Suprapubic skin (tissue), 4 donors: ENCODE measurements at regions not wholly inside any gene's neighbourhood (a gene's known extent, or its start where the extent isn't known, plus 50 kb on each side); places are given as distances from the start of the nearest gene placed in this dataset.

Experiments
- CTCF ChIP-seq, 2 donors: fragments of 200-600 bp in 1 of 2; fragments of 450-650 bp in 1 of 2; sonication (generic) in 1 of 2; IDR thresholded peaks; one replicate each; pipeline ENCODE4 v1.5.1; 2016 to 2019; ENCODE audit warnings: antibody characterized with exemption in 2 of 2, mild to moderate bottlenecking in 1 of 2, moderate library complexity in 1 of 2
- EP300 ChIP-seq: sonication (generic); formaldehyde crosslinking; IDR thresholded peaks from one replicate; pipeline ENCODE4 v1.6.1; 2017; ENCODE audit warnings: antibody characterized with exemption
- POLR2A ChIP-seq, 2 donors: fragments of 450-650 bp; IDR thresholded peaks; one replicate each; pipeline ENCODE4 v1.6.1; 2017; ENCODE audit warnings: antibody characterized with exemption in 2 of 2, mild to moderate bottlenecking in 2 of 2, moderate library complexity in 2 of 2
- POLR2AphosphoS5 ChIP-seq, 3 donors: sonication (generic); formaldehyde crosslinking; IDR thresholded peaks; one replicate each; pipeline ENCODE4 v1.6.1; 2017; ENCODE audit warnings: antibody characterized with exemption in 3 of 3

- TF ChIP-seq CTCF (IDR thresholded peaks at IDR 0.05): no peak
- TF ChIP-seq POLR2A (IDR thresholded peaks at IDR 0.05): no peak
- no peak for TF ChIP-seq POLR2AphosphoS5 (IDR thresholded peaks at IDR 0.05)
- TF ChIP-seq EP300: no peak
Observed at GRCh38 chr7:51517187-51517586, 200.6 kb upstream of the COBL start.
